GM19025 (cell line): ENCODE measurements at regions not wholly inside any gene's neighbourhood (a gene's known extent, or its start where the extent isn't known, plus 50 kb on each side); places are given as distances from the start of the nearest gene placed in this dataset.
"Not testable (repeated sequence)": the region's sequence is repeated elsewhere in the genome, so short reads cannot be mapped to it uniquely, and the experiment has no call there.

ENCODE experiments used
- ATAC-seq: cut with Tn5 transposase; IDR thresholded peaks from one replicate; pipeline ENCODE4 v1.9.1; 2021; ENCODE audit warnings: mild to moderate bottlenecking, low read depth, moderate library complexity; ENCODE audit not compliant: unreplicated experiment

DNA sequence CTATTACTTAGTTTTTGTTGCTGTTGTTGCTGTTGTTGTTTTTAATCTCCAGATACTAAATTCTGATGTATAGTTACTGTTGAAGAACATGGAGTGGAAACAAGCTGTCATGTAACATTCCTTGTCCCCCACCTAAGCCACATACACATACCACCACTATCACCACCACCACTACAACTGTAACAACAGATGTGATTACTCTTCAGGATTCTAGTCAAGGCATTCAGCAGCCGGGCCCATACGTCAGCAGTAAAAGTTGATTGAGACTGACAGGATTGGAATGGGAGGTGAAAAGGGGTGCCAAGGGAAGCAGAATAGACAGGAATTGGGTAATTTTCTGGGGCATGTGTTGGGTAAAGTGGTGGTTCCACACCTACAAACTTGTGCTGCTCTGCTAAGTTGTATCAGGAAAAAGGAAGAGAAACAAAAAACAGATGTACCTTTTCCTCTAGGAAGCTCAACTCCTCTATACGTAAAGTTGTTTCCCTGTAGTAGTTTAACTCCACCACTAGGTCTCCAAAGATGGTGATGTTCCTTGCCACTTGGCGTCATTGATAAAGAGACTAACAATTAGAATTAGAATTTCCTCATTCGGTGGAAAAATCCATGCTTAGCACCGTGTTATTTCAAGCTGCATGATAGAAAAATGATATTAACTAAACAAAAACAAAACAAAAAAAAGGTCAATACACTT is 138.6 kb downstream of the ARRDC3 start:
- ATAC-seq, result no peak

DNA sequence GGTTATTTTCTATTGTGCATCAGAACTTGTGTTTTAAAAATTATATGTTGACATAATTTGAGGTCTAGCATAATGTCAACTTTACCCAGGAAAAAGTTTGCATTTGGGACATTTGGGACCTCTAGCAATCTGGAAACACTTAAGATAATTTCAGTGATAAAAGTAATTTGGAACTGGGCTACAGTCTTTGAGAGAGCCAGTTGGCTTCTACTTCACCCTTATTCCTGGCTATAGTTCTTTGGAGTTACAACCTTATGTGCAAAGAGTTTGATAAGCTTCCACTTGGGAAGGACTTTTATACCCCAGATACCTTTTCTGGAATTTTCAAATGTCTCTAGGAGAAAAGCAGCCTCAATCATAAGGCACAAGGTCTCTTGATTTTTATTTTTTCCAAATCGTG is 139.3 kb downstream of the ARRDC3 start:
- no peak for ATAC-seq

- ATAC-seq, result no peak
These were observed 139.8 kb downstream of the ARRDC3 start for GRCh38 chr5:91243286-91243685.

DNA sequence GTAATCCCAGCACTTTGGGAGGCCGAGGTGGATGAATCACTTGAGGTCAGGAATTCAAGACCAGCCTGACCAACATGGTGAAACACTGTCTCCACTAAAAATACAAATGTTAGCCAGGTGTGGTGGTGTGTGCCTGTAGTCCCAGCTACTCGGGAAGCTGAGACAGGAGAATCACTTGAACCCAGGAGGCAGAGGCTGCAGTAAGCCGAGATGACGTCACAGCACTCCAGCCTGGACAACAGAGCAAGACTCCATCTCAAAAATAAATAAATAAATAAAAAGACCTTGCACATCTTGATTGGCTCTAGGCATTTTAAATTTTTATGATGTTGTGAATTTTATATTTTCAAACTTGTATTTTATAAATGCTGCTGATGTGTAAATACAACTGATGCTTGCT is 141.7 kb downstream of the ARRDC3 start:
- ATAC-seq, result not testable (repeated sequence)

GRCh38 chr5:91240175-91240574 is 142.9 kb downstream of the ARRDC3 start:
- ATAC-seq, result no peak

DNA sequence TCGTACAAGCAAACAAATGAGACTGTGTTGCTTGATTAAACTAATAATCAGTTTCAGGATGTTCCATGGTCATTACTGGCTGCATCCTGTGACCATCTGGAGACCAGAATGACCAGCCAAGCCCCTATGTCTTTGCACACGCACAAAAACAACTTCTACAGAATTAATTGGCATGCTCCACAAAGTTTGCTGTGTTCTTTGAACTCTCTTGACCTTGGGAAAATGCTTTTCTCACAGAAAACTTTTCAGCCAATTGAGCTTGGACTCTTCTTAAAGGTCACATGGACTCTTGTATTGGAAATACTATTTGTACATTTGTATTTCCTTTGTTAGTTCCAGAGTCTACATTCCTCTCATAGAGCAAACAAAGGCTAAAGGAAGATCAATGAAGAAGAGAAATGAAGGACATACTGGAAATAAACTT is 147.8 kb downstream of the ARRDC3 start:
- ATAC-seq, result no peak

GRCh38 chr5:91232523-91232922 is 150.6 kb downstream of the ARRDC3 start:
- ATAC-seq, result no peak

- ATAC-seq, result no peak
These were observed 153.9 kb downstream of the ARRDC3 start for GRCh38 chr5:91229031-91229727.

GRCh38 chr5:91228188-91228587 is 154.9 kb downstream of the ARRDC3 start:
- no peak for ATAC-seq

- peak; percentile 60 for ATAC-seq
These were observed 157.1 kb downstream of the ARRDC3 start for GRCh38 chr5:91225848-91226686.

- no peak for ATAC-seq
These were observed 158.1 kb downstream of the ARRDC3 start for GRCh38 chr5:91224969-91225368.

DNA sequence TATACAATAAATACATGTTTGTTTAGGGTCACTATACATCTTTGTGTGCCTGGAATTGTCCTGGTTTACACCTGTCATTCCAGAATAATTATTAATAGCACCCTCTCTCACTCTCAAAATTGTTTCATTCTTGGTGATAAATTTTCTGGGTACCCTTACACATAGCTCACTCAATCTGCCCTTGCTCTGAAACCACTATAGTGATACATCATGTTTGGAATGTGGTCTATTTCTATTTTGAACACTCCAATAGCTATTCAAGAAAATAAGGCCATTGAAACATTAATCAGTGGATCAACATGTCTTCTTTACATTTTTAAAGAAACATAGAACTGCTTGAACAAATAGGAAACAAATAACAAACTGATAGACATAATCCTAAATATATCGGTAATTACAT is 158.7 kb downstream of the ARRDC3 start:
- no peak for ATAC-seq

DNA sequence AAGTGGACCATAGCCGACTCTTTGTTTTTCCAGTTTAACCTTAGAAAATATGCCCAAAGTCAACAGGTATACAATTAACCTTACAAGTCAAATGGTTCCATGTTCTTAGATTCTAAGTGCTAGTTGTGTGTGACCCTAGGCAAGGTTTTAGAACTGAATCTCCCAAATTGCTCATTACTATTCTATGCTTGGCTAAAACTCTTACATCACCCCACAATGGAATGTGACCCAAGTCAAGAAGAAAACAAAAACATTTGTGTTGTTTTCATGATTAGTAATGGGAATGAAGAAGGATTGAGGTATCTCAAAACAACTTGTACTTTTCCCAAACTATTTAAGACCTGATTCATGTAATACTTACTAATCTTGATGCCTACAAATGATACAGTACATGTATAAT is 159.2 kb downstream of the ARRDC3 start:
- no peak for ATAC-seq

- ATAC-seq, result no peak
These were observed 160.6 kb downstream of the ARRDC3 start for GRCh38 chr5:91222482-91222881.

GRCh38 chr5:91221917-91222316 is 161.2 kb downstream of the ARRDC3 start:
- no peak for ATAC-seq

GRCh38 chr5:91219803-91220371 is 163.2 kb downstream of the ARRDC3 start:
- no peak for ATAC-seq

GRCh38 chr5:91219091-91219802 is 163.9 kb downstream of the ARRDC3 start:
- ATAC-seq, result no peak

- no peak for ATAC-seq
These were observed 165.3 kb downstream of the ARRDC3 start for GRCh38 chr5:91217859-91218258.

DNA sequence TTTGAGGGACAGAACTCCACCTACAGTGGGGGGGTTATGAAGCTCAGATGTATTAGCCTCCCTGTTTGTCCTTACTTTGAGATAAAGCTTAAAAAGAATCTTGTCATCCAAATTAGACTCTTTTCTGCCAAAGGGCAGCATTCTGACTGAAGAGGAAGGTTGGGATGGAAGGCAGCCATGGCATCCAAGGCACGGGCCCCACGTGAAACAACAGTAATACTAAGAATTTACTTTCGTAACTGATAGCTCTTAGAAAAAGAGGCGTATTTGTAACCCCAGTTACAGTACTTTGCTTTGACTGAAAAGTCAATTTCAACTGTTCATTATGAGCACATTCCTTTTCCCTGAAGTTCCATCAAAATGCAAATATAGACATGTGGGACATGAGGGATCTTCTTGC is 168.5 kb downstream of the ARRDC3 start:
- ATAC-seq, result no peak
